HG02943 (cell line): ENCODE measurements at regions not wholly inside any gene's neighbourhood (a gene's known extent, or its start where the extent isn't known, plus 50 kb on each side); places are given as distances from the start of the nearest gene placed in this dataset.

Experiments used
- ATAC-seq: cut with Tn5 transposase; IDR thresholded peaks from one replicate; pipeline ENCODE4 v1.9.1; 2021; ENCODE audit warnings: mild to moderate bottlenecking, low read depth, moderate library complexity; ENCODE audit not compliant: unreplicated experiment

GRCh38 chr5:142479150-142479549 lies 154.3 kb upstream of the SPRY4 start:
- no peak for ATAC-seq

GRCh38 chr5:142478113-142478512 lies 153.3 kb upstream of the SPRY4 start:
- ATAC-seq = no peak

- ATAC-seq = no peak
Measured at GRCh38 chr5:142475102-142475513, 150.3 kb upstream of the SPRY4 start.

GRCh38 chr5:142474431-142475094 lies 149.7 kb upstream of the SPRY4 start:
- no peak for ATAC-seq

- ATAC-seq = no peak
Measured at GRCh38 chr5:142473038-142473437, 148.2 kb upstream of the SPRY4 start.

GRCh38 chr5:142472306-142472951 lies 147.6 kb upstream of the SPRY4 start:
- no peak for ATAC-seq

- ATAC-seq = no peak
Measured at GRCh38 chr5:142466195-142466971, 141.6 kb upstream of the SPRY4 start.

GRCh38 chr5:142465476-142465875 lies 140.7 kb upstream of the SPRY4 start:
- no peak for ATAC-seq

GRCh38 chr5:142463904-142464303 lies 139.1 kb upstream of the SPRY4 start:
- ATAC-seq = no peak

- no peak for ATAC-seq
Measured at GRCh38 chr5:142461028-142461590, 136.3 kb upstream of the SPRY4 start.

- ATAC-seq = no peak
Measured at GRCh38 chr5:142459209-142459608, 134.4 kb upstream of the SPRY4 start.

GRCh38 chr5:142455856-142456255 lies 131.0 kb upstream of the SPRY4 start:
- no peak for ATAC-seq

GRCh38 chr5:142453932-142454331 lies 129.1 kb upstream of the SPRY4 start:
- no peak for ATAC-seq

- no peak for ATAC-seq
Measured at GRCh38 chr5:142450419-142450818, 125.6 kb upstream of the SPRY4 start.

- ATAC-seq = no peak
Measured at GRCh38 chr5:142447887-142448286, 123.1 kb upstream of the SPRY4 start.

- ATAC-seq = no peak
Measured at GRCh38 chr5:142446960-142447279, 122.1 kb upstream of the SPRY4 start.

GRCh38 chr5:142446131-142446959 lies 121.5 kb upstream of the SPRY4 start:
- no peak for ATAC-seq

GRCh38 chr5:142445266-142445665 lies 120.4 kb upstream of the SPRY4 start:
- no peak for ATAC-seq

GRCh38 chr5:142441616-142442015 lies 116.8 kb upstream of the SPRY4 start:
- ATAC-seq = no peak

GRCh38 chr5:142439207-142439860 lies 114.5 kb upstream of the SPRY4 start:
- no peak for ATAC-seq
